ENCODE measurements at regions not wholly inside any gene's neighbourhood (a gene's known extent, or its start where the extent isn't known, plus 50 kb on each side); places are given as distances from the start of the nearest gene placed in this dataset.

DNA sequence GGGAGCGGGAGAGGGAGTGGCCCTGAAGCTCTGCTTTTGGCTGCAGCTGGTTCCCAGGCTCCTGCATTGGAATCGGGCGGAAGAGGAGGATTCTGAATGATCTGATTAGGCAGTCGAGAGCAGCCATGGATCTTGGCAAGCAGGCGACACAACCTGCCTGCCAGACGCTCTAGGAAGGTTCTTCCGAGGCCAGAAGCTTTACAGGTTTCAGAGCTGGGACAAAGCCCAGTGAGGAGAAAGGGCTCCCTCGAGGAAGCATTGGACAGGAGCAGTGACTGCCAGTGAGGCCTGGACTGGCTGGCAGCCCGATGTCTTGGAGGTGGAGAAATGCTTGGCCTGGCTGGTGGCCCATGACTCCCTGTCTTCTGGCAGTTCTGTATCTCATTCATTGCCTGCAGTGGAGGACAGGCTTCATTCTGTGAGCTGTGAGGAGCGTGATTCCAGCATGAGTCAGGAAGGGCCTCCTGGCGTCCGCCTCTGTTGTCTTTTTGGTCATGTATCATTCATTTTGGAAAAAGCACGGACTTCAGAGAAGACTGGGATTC lies 132.7 kb upstream of the IPO9 start:
- Histone ChIP-seq H3K4me3 (no peak overlapping the region), H3K4me1 (ENCODE audit: low read depth) (peaks cover 25% of the 10 kb centered on the region), H3K36me3 (no peaks in the 10 kb centered on the region), H3K27me3 (no peaks in the 10 kb centered on the region), H3K27ac (no peak overlapping the region), H3K9me3 (ENCODE audit: low read depth) (no peaks in the 10 kb centered on the region)
- peak in 1 of 2 donors; percentile 93 for DNase-seq (ENCODE audit: low read depth in 1 of 2, low spot score in 1 of 2)
- TF ChIP-seq, protein P1, sequence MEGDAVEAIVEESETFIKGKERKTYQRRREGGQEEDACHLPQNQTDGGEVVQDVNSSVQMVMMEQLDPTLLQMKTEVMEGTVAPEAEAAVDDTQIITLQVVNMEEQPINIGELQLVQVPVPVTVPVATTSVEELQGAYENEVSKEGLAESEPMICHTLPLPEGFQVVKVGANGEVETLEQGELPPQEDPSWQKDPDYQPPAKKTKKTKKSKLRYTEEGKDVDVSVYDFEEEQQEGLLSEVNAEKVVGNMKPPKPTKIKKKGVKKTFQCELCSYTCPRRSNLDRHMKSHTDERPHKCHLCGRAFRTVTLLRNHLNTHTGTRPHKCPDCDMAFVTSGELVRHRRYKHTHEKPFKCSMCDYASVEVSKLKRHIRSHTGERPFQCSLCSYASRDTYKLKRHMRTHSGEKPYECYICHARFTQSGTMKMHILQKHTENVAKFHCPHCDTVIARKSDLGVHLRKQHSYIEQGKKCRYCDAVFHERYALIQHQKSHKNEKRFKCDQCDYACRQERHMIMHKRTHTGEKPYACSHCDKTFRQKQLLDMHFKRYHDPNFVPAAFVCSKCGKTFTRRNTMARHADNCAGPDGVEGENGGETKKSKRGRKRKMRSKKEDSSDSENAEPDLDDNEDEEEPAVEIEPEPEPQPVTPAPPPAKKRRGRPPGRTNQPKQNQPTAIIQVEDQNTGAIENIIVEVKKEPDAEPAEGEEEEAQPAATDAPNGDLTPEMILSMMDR (IDR thresholded peaks at IDR 0.05; ENCODE audit: low read depth, low read length): no peak

DNA sequence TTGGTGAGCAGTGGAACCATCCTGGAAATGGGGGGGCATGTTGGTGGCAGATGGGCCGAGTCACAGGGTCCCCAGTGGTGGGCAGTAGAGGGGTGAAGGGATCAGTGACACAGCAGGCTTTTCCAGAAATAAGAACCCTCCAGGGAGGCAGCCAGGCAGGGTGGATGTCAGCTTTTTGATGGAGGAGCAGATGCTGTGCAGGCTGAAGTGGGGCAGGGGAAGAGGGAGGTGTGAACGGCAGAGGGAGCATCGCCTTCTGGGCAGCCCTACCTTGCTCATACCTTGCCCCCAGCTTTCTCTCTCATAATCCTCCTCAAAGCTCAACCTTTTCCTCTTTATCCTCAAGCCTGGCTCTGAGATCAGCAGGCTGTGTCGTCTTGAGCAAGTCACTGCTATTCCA lies 131.8 kb upstream of the IPO9 start:
- H3K36me3 ChIP-seq: no peaks in the 10 kb centered on the region
- H3K27me3 ChIP-seq: no peaks in the 10 kb centered on the region
- peaks cover 19% of the 10 kb centered on the region for H3K4me1 ChIP-seq (ENCODE audit: low read depth)
- no peak overlapping the region for H3K4me3 ChIP-seq
- H3K27ac ChIP-seq: no peak overlapping the region
- no peak for DNase-seq (ENCODE audit: low read depth in 1 of 2, low spot score in 1 of 2)
- no peaks in the 10 kb centered on the region for H3K9me3 ChIP-seq (ENCODE audit: low read depth)
- TF ChIP-seq, protein P1 (IDR thresholded peaks at IDR 0.05; ENCODE audit: low read depth, low read length): no peak

DNA sequence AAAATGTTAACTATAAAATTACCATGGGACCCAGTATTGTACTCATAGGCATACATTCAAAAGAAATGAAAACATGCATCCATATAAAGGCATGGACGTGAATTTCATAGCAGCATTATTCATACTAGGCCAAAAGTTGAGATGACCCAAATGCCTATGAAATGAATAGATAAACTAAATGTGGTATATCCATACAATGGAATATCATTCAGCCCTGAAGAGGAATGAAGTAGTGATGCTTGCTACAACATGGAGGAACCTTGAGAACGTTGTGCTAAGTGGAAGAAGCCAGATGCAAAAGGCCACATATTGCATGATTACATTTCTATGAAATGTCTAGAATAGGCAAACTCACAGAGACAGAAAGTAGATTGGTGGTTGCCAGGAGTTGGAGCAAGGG lies 127.1 kb upstream of the IPO9 start:
- no peaks in the 10 kb centered on the region for H3K36me3 ChIP-seq
- H3K4me3 ChIP-seq: no peak overlapping the region
- H3K4me1 ChIP-seq (ENCODE audit: low read depth): peaks cover 11% of the 10 kb centered on the region
- H3K9me3 ChIP-seq (ENCODE audit: low read depth): no peaks in the 10 kb centered on the region
- no peak overlapping the region for H3K27ac ChIP-seq
- TF ChIP-seq, protein P1 (IDR thresholded peaks at IDR 0.05; ENCODE audit: low read depth, low read length): no peak
- no peak for DNase-seq (ENCODE audit: low read depth in 1 of 2, low spot score in 1 of 2)
- H3K27me3 ChIP-seq: no peaks in the 10 kb centered on the region

DNA sequence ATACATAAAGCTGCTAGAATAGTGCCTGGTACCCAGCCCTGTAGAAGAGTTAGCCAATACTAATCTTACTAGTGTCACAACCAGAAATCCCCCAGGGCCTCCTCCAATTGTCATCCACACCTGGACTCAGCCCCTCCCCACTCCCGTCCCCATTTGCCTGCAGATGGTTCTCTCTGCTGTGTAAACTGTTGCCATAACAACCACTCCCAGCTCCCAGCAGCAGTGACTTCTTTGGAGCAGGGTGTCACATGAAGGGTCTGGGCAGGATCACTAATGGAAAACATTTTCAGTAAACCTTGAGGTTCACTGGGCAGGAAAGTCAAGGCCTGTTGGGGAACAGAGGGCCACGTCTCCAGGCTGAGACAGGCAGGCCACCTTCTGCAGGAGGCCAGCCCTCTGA lies 126.0 kb upstream of the IPO9 start:
- Histone ChIP-seq H3K27me3 (no peaks in the 10 kb centered on the region), H3K9me3 (ENCODE audit: low read depth) (no peaks in the 10 kb centered on the region), H3K27ac (peak overlapping the region; percentile 57), H3K4me3 (no peak overlapping the region), H3K4me1 (ENCODE audit: low read depth) (peaks cover 11% of the 10 kb centered on the region), H3K36me3 (no peaks in the 10 kb centered on the region)
- peak in 1 of 2 donors; percentile 86 for DNase-seq (ENCODE audit: low read depth in 1 of 2, low spot score in 1 of 2)
- TF ChIP-seq, protein P1 (IDR thresholded peaks at IDR 0.05; ENCODE audit: low read depth, low read length): no peak

DNA sequence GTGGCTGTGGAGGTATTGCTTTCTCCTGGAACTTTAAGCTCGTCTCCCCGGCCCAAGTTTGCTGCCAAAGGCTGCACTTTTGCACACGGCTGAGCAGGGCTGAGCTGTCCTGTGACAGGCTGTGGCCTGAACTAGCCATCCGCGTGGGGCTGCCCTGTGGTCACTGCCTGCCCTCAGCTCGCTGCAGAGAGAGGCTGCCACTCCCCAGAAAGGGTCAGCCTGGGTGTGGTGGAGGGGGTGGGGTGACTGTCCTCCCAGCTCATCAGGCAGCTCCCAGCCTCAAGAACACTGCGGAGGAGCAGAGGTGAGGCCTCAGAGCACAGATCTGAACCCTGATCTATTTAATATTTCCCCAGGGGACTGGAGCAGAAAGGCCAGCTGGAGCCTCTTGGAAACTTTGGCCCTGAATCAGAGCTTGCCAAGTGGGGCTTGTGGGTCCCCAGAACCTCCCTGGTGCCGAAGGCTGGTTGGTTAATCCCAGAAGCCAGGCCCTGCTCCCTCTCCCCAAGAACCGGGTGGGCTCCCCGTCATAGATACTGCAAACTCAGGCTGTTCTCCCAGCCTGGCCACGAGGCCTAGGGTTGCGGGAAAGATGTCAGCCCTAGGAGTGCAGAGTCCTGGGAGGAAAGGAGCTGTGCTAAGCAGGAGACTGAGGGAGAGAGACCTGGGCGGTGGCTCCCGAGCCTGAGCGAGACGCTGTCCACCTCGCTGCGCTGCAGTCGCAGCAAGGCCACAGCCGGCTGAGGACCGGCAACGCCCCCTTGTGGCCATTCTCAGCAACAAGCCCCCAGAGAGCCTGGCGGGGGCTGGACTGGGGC lies 125.1 kb upstream of the IPO9 start:
- DNase-seq (ENCODE audit: low read depth in 1 of 2, low spot score in 1 of 2): peak; percentile 85 to 93
- TF ChIP-seq, protein P1 (IDR thresholded peaks at IDR 0.05; ENCODE audit: low read depth, low read length): peak; percentile 91
- H3K27ac ChIP-seq: peak overlapping the region; percentile 57

More for the DNA sequence above, 125.1 kb upstream of the IPO9 start:
- no peaks in the 10 kb centered on the region for H3K36me3 ChIP-seq
- peaks cover 11% of the 10 kb centered on the region for H3K4me1 ChIP-seq (ENCODE audit: low read depth)
- H3K9me3 ChIP-seq (ENCODE audit: low read depth): no peaks in the 10 kb centered on the region
- H3K27me3 ChIP-seq: no peaks in the 10 kb centered on the region
- no peak overlapping the region for H3K4me3 ChIP-seq

Data from cardiac muscle cell (in vitro differentiated cells and primary cell).